KG1 (cell line): ENCODE measurements at regions not wholly inside any gene's neighbourhood (a gene's known extent, or its start where the extent isn't known, plus 50 kb on each side); places are given as distances from the start of the nearest gene placed in this dataset.
"Not testable (repeated sequence)": the region's sequence is repeated elsewhere in the genome, so short reads cannot be mapped to it uniquely, and the experiment has no call there.

ENCODE experiments used
- DNase-seq: peaks from one replicate; lab custom pipeline; 2025; lab: John Stamatoyannopoulos, UW

GRCh38 chr4:23956601-23957364 lies 66.9 kb upstream of the PPARGC1A start:
- DNase-seq, result no peak

GRCh38 chr4:23952258-23952657 lies 62.4 kb upstream of the PPARGC1A start:
- no peak for DNase-seq

GRCh38 chr4:23947826-23948225 lies 58.0 kb upstream of the PPARGC1A start:
- no peak for DNase-seq

- no peak for DNase-seq
Observed at GRCh38 chr4:23946299-23946698, 56.5 kb upstream of the PPARGC1A start.

- peak; percentile 30 for DNase-seq
Observed at GRCh38 chr4:23945451-23946017, 55.7 kb upstream of the PPARGC1A start.

GRCh38 chr4:23944556-23944955 lies 54.7 kb upstream of the PPARGC1A start:
- DNase-seq, result not testable (repeated sequence)

GRCh38 chr4:23943478-23943877 lies 53.6 kb upstream of the PPARGC1A start:
- DNase-seq, result no peak

GRCh38 chr4:23942471-23942870 lies 52.6 kb upstream of the PPARGC1A start:
- DNase-seq, result no peak
